Astrocyte (in vitro differentiated cells and primary cell): ENCODE measurements at regions not wholly inside any gene's neighbourhood (a gene's known extent, or its start where the extent isn't known, plus 50 kb on each side); places are given as distances from the start of the nearest gene placed in this dataset.

Experiments
- DNase-seq: peaks from one replicate; pipeline ENCODE4 v3.0.0-alpha.2; 2010; ENCODE audit warnings: low read depth
- FAIRE-seq: peaks from 2 replicates; lab custom pipeline; 2011; peaks lifted over from hg19 to GRCh38; lab: Jason Lieb, UNC
- H2AFZ ChIP-seq: 2 replicates; pipeline ENCODE4 v1.6.0; 2012; ENCODE audit warnings: low read depth, low read length, inconsistent platforms
- H3K27ac ChIP-seq: 2 replicates; pipeline ENCODE4 v1.5.1; 2011; ENCODE audit warnings: low read depth, low read length, inconsistent platforms
- H3K27me3 ChIP-seq: 2 replicates; pipeline ENCODE4 v1.6.0; 2011; ENCODE audit warnings: low read length, inconsistent platforms; ENCODE audit not compliant: insufficient read depth
- H3K36me3 ChIP-seq: 2 replicates; pipeline ENCODE4 v1.5.1; 2011; ENCODE audit warnings: low read length, inconsistent platforms; ENCODE audit not compliant: insufficient read depth
- H3K4me1 ChIP-seq: 2 replicates; pipeline ENCODE4 v1.5.1; 2011; ENCODE audit warnings: low read length, inconsistent platforms; ENCODE audit not compliant: insufficient read depth
- H3K4me2 ChIP-seq: 2 replicates; pipeline ENCODE4 v1.6.0; 2012; ENCODE audit warnings: low read length, inconsistent platforms
- H3K4me3 ChIP-seq: 2 replicates; pipeline ENCODE4 v1.5.1; 2011; ENCODE audit warnings: low read depth, mild to moderate bottlenecking, low read length, inconsistent platforms; ENCODE audit not compliant: insufficient read depth
- H3K79me2 ChIP-seq: 2 replicates; pipeline ENCODE4 v1.6.0; 2012; ENCODE audit warnings: mild to moderate bottlenecking, low read length, inconsistent platforms; ENCODE audit not compliant: insufficient read depth
- H3K9ac ChIP-seq: 2 replicates; pipeline ENCODE4 v1.6.0; 2012; ENCODE audit warnings: mild to moderate bottlenecking, low read length, inconsistent platforms
- H3K9me3 ChIP-seq: 2 replicates; pipeline ENCODE4 v1.5.1; 2012; ENCODE audit warnings: low read depth, mild to moderate bottlenecking, low read length, inconsistent platforms; ENCODE audit not compliant: insufficient read depth
- H4K20me1 ChIP-seq: 2 replicates; pipeline ENCODE4 v1.6.0; 2012; ENCODE audit warnings: low read length, inconsistent platforms; ENCODE audit not compliant: insufficient read depth
- H3K27ac Mint-ChIP-seq: one replicate; pipeline ENCODE4 v1.8.0; 2021; ENCODE audit warnings: mild to moderate bottlenecking, mixed read lengths; ENCODE audit not compliant: unreplicated experiment
- H3K27me3 Mint-ChIP-seq: one replicate; pipeline ENCODE4 v1.8.0; 2021; ENCODE audit warnings: low read depth, mixed read lengths; ENCODE audit not compliant: unreplicated experiment
- H3K36me3 Mint-ChIP-seq: one replicate; pipeline ENCODE4 v1.8.0; 2021; ENCODE audit warnings: low read depth, mixed read lengths; ENCODE audit not compliant: unreplicated experiment
- H3K4me1 Mint-ChIP-seq: one replicate; pipeline ENCODE4 v1.8.0; 2021; ENCODE audit warnings: low read depth, mixed read lengths; ENCODE audit not compliant: unreplicated experiment
- H3K4me3 Mint-ChIP-seq: one replicate; pipeline ENCODE4 v1.8.0; 2021; ENCODE audit warnings: mild to moderate bottlenecking, moderate library complexity, mixed read lengths; ENCODE audit not compliant: unreplicated experiment
- H3K9me3 Mint-ChIP-seq: one replicate; pipeline ENCODE4 v1.8.0; 2021; ENCODE audit warnings: mild to moderate bottlenecking, mixed read lengths; ENCODE audit not compliant: unreplicated experiment
- CTCF ChIP-seq: IDR thresholded peaks from 2 replicates; pipeline ENCODE4 v1.5.1; 2011; ENCODE audit warnings: low read depth, mild to moderate bottlenecking, inconsistent platforms, low read length, moderate library complexity; ENCODE audit not compliant: insufficient read depth
- EZH2 ChIP-seq: IDR thresholded peaks from 2 replicates; pipeline ENCODE4 v1.6.1; 2012; ENCODE audit warnings: mild to moderate bottlenecking, low read length, inconsistent platforms; ENCODE audit not compliant: insufficient read depth

- Mint-ChIP-seq H3K4me1 (no peaks in the 10 kb centered on the region), H3K36me3 (no peaks in the 10 kb centered on the region), H3K9me3 (peaks cover 7% of the 10 kb centered on the region), H3K4me3 (no peak overlapping the region), H3K27ac (no peak overlapping the region), H3K27me3 (peaks cover 38% of the 10 kb centered on the region)
- H3K79me2 ChIP-seq, result no peaks in the 10 kb centered on the region
- no peak overlapping the region for H3K27ac ChIP-seq
- TF ChIP-seq CTCF (no peak), EZH2 (no peak)
- FAIRE-seq (no peak), DNase-seq (no peak)
- H4K20me1 ChIP-seq, result no peaks in the 10 kb centered on the region
- H3K4me2 ChIP-seq, result no peak overlapping the region
- H3K27me3 ChIP-seq, result no peaks in the 10 kb centered on the region
- H3K4me1 ChIP-seq, result no peaks in the 10 kb centered on the region
- no peak overlapping the region for H3K4me3 ChIP-seq
- H3K9ac ChIP-seq, result no peak overlapping the region
- H2AFZ ChIP-seq, result no peak overlapping the region
- no peaks in the 10 kb centered on the region for H3K36me3 ChIP-seq
- peaks cover 5% of the 10 kb centered on the region for H3K9me3 ChIP-seq
Measured at GRCh38 chr17:73697872-73698271, 53.6 kb upstream of the SDK2 start.

DNA sequence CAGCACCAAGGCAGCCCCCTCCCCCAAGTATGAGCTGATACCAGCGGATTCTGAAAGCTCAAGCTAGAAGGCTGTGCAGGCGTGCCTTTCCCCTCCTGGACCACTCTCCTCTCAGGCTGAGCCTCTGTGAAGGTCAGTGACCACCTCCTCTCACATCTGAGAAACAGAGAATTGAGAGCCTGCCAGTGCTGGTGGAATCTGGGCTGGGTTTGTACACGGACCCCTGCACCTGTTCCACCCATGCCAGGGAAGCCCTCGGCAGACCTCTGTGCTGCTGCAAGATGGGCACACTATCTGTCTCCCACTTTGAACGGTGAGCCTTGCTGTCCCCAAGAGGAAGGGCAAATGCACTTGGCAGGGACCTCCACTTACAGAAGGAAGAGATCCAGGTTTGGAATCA lies 54.7 kb upstream of the SDK2 start:
- no peaks in the 10 kb centered on the region for H3K36me3 ChIP-seq
- no peak overlapping the region for H3K9ac ChIP-seq
- no peak for TF ChIP-seq CTCF
- TF ChIP-seq EZH2, result no peak
- Mint-ChIP-seq H3K9me3 (peaks cover 7% of the 10 kb centered on the region), H3K27ac (no peak overlapping the region), H3K36me3 (no peaks in the 10 kb centered on the region), H3K4me1 (no peaks in the 10 kb centered on the region), H3K27me3 (peaks cover 32% of the 10 kb centered on the region), H3K4me3 (no peak overlapping the region)
- no peak overlapping the region for H3K27ac ChIP-seq
- H3K9me3 ChIP-seq, result peaks cover 8% of the 10 kb centered on the region
- H3K4me1 ChIP-seq, result no peaks in the 10 kb centered on the region
- FAIRE-seq (no peak), DNase-seq (no peak)
- H2AFZ ChIP-seq, result no peak overlapping the region
- no peak overlapping the region for H3K4me2 ChIP-seq
- H4K20me1 ChIP-seq, result no peaks in the 10 kb centered on the region
- H3K4me3 ChIP-seq, result no peak overlapping the region
- H3K27me3 ChIP-seq, result no peaks in the 10 kb centered on the region
- no peaks in the 10 kb centered on the region for H3K79me2 ChIP-seq

DNA sequence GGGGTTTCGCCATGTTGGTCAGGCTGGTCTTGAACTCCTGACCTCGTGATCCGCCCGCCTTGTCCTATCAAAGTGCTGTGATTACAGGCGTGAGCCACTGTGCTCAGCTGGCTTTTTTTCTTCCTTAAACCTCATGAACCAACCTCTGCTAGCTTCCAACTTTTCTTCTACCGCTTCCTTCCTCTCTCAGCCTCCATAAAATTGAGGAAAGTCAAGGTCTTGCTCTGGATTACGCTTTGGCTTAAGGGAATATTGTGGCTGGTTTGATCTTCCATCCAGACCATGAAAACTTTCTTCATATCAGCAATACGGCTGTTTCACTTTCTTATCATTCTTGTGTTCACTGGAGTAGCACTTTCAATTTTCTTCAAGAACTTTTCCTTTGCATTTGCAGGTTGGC lies 57.5 kb upstream of the SDK2 start:
- H4K20me1 ChIP-seq, result no peaks in the 10 kb centered on the region
- FAIRE-seq (no peak), DNase-seq (no peak)
- H2AFZ ChIP-seq, result no peak overlapping the region
- H3K27me3 ChIP-seq, result no peaks in the 10 kb centered on the region
- no peak overlapping the region for H3K4me3 Mint-ChIP-seq
- H3K27ac Mint-ChIP-seq, result no peak overlapping the region
- peaks cover 3% of the 10 kb centered on the region for H3K9me3 ChIP-seq
- no peaks in the 10 kb centered on the region for H3K36me3 Mint-ChIP-seq
- H3K36me3 ChIP-seq, result no peaks in the 10 kb centered on the region
- no peak overlapping the region for H3K4me2 ChIP-seq
- peaks cover 22% of the 10 kb centered on the region for H3K4me1 Mint-ChIP-seq
- peaks cover 23% of the 10 kb centered on the region for H3K27me3 Mint-ChIP-seq
- H3K9me3 Mint-ChIP-seq, result peaks cover 3% of the 10 kb centered on the region
- H3K4me3 ChIP-seq, result no peak overlapping the region
- H3K79me2 ChIP-seq, result no peaks in the 10 kb centered on the region
- H3K4me1 ChIP-seq, result no peaks in the 10 kb centered on the region
- no peak overlapping the region for H3K9ac ChIP-seq
- H3K27ac ChIP-seq, result no peak overlapping the region
- TF ChIP-seq CTCF (no peak), EZH2 (no peak)
